ENCODE measurements at regions not wholly inside any gene's neighbourhood (a gene's known extent, or its start where the extent isn't known, plus 50 kb on each side); places are given as distances from the start of the nearest gene placed in this dataset.
"Not testable (repeated sequence)": the region's sequence is repeated elsewhere in the genome, so short reads cannot be mapped to it uniquely, and the experiment has no call there.

DNA sequence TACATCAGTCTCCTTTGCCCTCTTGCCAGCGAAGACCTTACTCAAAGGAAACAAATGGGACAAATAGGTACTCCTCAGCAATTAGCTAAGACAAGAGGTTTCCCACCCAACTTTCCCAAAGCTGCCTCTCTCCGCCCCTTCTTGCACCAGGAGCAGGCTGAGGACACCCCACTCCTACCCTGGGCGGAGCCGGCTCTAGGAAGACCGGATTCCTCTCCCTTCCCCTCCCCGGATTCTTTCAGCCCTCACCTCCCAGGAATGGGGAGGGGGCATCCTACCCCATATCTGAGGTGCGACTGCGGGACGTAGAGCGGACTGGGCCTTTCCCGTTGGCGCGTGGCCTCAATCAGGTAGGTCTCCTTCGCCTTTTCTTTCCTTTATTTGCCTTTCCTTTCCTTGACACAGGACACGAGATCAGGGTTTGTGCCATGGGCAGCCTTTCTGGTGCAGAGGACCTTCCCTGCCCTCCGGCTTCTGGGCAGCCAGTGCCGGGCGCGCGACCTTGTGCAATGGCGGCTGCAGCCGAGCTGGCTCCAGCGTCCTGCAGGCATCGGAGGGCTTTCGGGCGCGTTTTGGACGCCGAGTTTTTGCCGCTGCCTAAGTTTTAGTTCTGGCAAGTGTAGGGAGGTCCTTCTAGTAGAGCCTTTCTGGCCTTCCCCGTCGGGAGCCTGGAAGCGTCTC is 279.9 kb downstream of the PLS3 start:
- not testable (repeated sequence) for H3K27ac Mint-ChIP-seq; H3K27me3 Mint-ChIP-seq; H3K36me3 Mint-ChIP-seq (ENCODE audit: low read depth); H3K4me3 Mint-ChIP-seq; H3K9me3 Mint-ChIP-seq; H3K4me1 Mint-ChIP-seq (ENCODE audit: low read depth)
- peak; percentile 14 for DNase-seq

DNA sequence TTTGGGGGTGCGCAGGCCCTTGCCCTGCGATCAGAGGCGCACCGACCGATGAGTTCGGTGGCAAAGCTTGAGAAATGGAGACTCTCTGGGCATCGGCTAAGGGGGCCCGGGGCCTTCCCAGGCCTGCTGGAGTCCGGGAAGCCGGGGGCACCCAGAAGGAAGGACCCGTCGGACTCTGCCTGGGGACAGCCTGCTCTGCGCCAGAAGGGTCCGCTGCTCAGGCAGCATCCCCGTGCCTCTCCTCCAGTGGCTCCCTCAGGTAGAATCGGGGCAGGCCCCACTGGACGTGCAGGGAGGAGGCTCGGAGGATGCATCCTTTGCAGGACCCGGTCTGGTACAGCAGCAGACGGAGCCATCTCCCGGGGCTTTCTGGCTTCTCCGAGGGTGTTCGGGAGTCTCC is 290.0 kb downstream of the PLS3 start:
- H3K36me3 Mint-ChIP-seq (ENCODE audit: low read depth); H3K4me1 Mint-ChIP-seq (ENCODE audit: low read depth); H3K27ac Mint-ChIP-seq; H3K27me3 Mint-ChIP-seq; H3K4me3 Mint-ChIP-seq; H3K9me3 Mint-ChIP-seq: not testable (repeated sequence)
- peak; percentile 21 for DNase-seq

DNA sequence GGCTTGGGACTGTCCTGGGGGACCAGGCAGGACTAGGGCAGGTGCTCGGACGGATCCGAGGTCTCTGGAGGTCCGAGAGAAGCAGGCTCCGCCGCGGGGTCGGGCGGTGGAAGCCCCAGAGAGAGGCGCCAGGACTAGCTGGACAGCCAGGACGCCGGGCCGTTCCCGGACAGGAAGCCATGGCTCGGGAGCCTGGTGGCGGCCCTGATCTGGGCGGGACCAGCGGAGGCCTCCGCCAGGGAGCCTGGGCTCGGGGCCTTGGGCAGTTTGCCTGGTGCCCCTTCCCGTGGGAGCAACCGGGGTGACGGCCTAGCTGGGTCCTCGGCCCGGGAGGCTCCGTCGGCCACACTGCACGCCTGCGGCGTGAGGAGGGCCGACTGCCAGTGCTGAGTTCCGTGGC is 292.3 kb downstream of the PLS3 start:
- H3K27ac Mint-ChIP-seq: not testable (repeated sequence)

DNA sequence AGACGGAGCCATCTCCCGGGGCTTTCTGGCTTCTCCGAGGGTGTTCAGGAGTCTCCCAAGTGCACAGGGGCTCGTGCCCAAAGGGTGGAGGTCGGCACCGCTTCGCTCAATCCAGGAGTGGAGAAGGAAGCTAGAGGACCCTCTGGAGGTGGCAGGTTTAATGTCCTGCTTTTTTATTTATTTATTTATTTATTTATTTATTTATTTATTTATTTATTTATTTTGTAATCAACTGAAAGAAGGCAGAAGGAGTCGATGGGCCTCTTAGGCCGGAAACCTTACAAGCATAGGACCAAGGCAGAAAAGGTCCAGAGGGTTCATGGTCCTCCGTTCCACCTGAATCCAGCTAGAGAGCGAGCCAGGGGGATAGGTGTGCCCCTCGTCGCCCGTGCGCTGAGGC is 289.4 kb upstream of the AGTR2 start:
- not testable (repeated sequence) for H3K4me3 Mint-ChIP-seq; H3K27ac Mint-ChIP-seq; H3K9me3 Mint-ChIP-seq; H3K4me1 Mint-ChIP-seq (ENCODE audit: low read depth); H3K36me3 Mint-ChIP-seq (ENCODE audit: low read depth); H3K27me3 Mint-ChIP-seq; DNase-seq

More for the DNA sequence above, 292.3 kb downstream of the PLS3 start:
- not testable (repeated sequence) for H3K4me3 Mint-ChIP-seq; H3K9me3 Mint-ChIP-seq; H3K4me1 Mint-ChIP-seq (ENCODE audit: low read depth); H3K36me3 Mint-ChIP-seq (ENCODE audit: low read depth); DNase-seq; H3K27me3 Mint-ChIP-seq

DNA sequence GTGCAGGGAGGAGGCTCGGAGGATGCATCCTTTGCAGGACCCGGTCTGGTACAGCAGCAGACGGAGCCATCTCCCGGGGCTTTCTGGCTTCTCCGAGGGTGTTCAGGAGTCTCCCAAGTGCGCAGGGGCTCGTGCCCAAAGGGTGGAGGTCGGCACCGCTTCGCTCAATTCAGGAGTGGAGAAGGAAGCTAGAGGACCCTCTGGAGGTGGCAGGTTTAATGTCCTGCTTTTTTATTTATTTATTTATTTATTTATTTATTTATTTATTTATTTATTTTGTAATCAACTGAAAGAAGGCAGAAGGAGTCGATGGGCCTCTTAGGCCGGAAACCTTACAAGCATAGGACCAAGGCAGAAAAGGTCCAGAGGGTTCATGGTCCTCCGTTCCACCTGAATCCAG is 286.4 kb upstream of the AGTR2 start:
- not testable (repeated sequence) for H3K4me1 Mint-ChIP-seq (ENCODE audit: low read depth); H3K9me3 Mint-ChIP-seq; H3K36me3 Mint-ChIP-seq (ENCODE audit: low read depth); H3K27ac Mint-ChIP-seq; H3K4me3 Mint-ChIP-seq; H3K27me3 Mint-ChIP-seq; DNase-seq

DNA sequence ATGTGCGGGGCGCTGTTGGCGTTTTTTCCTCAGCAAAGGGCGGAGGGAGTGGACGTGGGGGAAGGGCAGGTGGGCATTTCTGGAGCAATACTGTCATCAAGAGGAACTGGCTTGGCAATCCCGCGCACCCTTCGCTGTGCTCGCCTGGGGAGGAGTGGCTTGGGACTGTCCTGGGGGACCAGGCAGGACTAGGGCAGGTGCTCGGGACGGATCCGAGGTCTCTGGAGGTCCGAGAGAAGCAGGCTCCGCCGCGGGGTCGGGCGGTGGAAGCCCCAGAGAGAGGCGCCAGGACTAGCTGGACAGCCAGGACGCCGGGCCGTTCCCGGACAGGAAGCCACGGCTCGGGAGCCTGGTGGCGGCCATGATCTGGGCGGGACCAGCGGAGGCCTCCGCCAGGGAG is 282.5 kb upstream of the AGTR2 start:
- H3K36me3 Mint-ChIP-seq (ENCODE audit: low read depth); H3K27me3 Mint-ChIP-seq; H3K4me1 Mint-ChIP-seq (ENCODE audit: low read depth); H3K9me3 Mint-ChIP-seq: not testable (repeated sequence)
- DNase-seq: peak; percentile 98
- H3K4me3 Mint-ChIP-seq: peak overlapping the region; percentile 89
- peak overlapping the region; percentile 95 for H3K27ac Mint-ChIP-seq

DNA sequence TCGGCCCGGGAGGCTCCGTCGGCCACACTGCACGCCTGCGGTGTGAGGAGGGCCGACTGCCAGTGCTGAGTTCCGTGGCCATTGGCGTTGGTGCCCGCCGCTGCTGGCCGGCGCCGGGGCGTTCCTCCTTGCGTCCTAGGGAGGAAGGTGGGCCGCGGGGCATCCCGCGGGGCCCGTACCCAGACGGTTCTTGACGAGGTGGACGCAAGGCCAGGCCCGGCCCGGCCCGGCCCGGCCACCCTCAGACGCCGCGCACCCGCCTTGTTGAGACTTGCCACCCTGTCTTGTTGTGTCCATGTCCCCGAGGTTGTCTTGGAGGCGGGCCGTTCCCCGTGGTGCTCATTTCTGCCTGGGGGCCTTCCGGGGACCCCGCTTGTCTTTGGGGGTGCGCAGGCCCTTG is 282.0 kb upstream of the AGTR2 start:
- H3K27ac Mint-ChIP-seq, H3K4me3 Mint-ChIP-seq, H3K9me3 Mint-ChIP-seq: not testable (repeated sequence)

DNA sequence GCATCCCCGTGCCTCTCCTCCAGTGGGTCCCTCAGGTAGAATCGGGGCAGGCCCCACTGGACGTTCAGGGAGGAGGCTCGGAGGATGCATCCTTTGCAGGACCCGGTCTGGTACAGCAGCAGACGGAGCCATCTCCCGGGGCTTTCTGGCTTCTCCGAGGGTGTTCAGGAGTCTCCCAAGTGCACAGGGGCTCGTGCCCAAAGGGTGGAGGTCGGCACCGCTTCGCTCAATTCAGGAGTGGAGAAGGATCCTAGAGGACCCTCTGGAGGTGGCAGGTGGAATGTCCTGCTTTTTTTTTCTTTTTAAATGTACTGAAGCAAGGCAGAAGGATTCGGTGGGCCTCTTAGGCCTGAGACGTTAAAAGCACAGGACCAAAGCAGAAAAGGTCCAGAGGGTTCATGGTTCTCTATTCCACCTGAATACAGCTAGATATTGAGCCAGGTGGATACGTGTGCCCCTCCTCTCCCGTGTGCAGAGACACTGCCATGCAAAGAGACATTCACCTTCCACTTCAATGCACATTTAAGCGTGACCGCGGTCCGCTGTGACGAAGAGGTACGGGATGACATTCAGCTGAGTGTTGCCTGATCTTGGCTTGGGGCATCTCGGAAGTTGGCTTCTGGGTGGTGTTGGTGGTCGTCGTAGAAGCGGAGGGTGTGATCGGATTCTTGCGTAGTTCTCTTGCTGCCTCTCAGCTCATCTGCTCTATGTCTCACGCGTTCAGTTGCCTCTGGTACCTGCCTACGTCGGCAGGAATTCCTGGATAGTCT is 281.2 kb upstream of the AGTR2 start:
- peaks cover 2% of the 10 kb centered on the region for H3K27me3 Mint-ChIP-seq
- DNase-seq: no peak
- no peak overlapping the region for H3K27ac Mint-ChIP-seq
- peaks cover 9% of the 10 kb centered on the region for H3K4me1 Mint-ChIP-seq (ENCODE audit: low read depth)
- peaks cover 2% of the 10 kb centered on the region for H3K36me3 Mint-ChIP-seq (ENCODE audit: low read depth)
- H3K9me3 Mint-ChIP-seq: peaks cover 3% of the 10 kb centered on the region
- H3K4me3 Mint-ChIP-seq: no peak overlapping the region

More for the DNA sequence above, 282.0 kb upstream of the AGTR2 start:
- not testable (repeated sequence) for H3K4me1 Mint-ChIP-seq (ENCODE audit: low read depth); DNase-seq; H3K27me3 Mint-ChIP-seq; H3K36me3 Mint-ChIP-seq (ENCODE audit: low read depth)

DNA sequence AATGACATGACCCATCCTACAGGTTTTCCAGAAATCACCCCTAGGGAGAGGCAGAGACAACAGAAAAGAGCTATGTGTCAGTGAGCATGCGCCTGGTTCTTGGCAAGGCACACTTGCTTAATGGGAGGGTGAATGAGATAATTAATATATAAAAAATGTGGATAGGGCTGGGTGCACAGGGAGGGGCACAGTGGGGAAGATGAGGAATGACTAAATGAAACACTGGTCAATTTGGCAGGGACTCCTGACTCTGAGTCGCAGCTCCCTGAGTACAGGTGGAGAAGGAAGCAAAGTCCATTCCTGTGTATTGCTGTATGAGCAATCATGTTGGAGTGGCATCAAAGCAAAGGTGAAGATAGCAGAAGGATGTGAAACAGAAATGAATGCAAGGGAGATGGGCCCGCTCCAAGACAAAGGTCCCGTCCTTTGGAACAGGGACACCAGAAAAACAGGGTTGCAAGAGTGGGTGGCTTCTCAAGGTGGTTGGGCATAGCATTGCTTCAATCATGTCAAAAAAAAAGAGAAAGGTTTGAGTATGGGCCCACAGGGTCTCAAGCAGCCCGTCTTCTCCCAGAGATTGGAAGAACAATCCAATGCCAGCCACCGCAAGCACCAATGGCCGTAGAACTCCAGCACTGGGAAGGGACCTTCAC is 278.4 kb upstream of the AGTR2 start:
- Mint-ChIP-seq H3K9me3 (peaks cover 3% of the 10 kb centered on the region), H3K27ac (no peak overlapping the region)

DNA sequence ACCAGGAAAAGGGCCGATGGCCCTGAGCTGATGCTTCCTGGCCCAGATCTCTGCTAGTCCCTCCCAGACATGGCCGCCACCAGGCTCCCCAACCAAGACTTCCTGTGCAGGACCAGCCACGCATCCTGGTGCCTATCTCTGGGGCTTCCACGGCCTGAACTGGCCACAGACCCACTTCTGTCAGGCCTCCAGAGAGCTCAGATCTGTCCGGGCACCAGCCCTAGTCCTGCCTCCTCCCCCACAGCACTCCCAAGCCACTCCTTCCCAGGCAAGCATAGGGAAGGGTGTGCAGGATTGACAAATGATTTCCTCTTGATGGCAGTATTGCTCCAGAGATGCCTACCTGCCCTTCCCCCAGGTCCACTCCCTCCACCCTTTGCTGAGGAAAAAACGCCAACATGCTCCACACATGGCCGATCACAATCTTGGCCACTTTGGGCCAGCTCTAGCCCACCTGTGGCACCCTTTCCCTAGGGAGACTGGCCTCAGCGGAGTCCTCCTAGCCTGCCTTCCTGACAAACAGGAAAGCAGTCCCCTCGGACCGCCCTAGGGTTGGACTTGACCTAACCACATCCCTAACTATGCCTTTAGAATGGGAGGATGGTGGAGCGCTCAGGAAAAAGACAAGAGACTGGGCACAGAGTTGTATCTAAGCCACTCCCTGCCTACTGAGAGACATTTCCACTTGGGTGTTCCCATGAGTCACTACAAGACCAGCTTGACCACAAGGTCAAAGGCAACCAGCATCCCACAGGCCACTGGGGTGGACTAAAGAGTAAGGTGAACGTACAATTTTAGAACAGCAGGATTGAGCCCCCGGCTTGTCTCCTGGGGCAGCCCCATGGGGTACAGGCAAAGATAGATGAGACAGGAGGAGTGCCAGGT is 277.5 kb upstream of the AGTR2 start:
- peak; percentile 72 for DNase-seq
- Mint-ChIP-seq H3K4me3 (peak overlapping the region; percentile 61), H3K36me3 (ENCODE audit: low read depth) (peaks cover under 1% of the 10 kb centered on the region), H3K4me1 (ENCODE audit: low read depth) (peaks cover 9% of the 10 kb centered on the region), H3K27ac (peak overlapping the region; percentile 20), H3K9me3 (peaks cover 3% of the 10 kb centered on the region), H3K27me3 (peaks cover 2% of the 10 kb centered on the region)

More for the DNA sequence above, 278.4 kb upstream of the AGTR2 start:
- DNase-seq: no peak
- Mint-ChIP-seq H3K4me1 (ENCODE audit: low read depth) (peaks cover 9% of the 10 kb centered on the region), H3K4me3 (no peak overlapping the region), H3K27me3 (peaks cover 2% of the 10 kb centered on the region), H3K36me3 (ENCODE audit: low read depth) (peaks cover 2% of the 10 kb centered on the region)

DNA sequence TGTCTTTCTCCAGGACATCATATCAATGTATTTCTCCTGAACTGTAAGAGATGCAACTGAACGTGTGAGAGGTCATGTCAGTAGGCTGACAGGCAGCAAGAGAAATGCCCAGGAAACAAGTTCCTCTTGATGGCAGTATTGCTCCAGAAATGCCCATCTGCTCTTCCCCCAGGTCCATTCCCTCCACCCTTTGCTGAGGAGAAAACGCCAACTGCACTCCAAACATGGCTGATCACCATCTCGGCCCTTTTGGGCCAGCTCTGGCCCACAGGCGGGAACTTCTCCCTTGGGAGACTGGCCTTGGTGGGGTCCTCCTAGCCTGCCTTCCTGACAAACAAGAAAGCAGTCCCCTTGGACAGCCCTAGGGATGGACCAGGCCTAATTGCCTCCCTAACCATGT is 276.5 kb upstream of the AGTR2 start:
- DNase-seq: no peak
- Mint-ChIP-seq H3K4me3 (no peak overlapping the region), H3K36me3 (ENCODE audit: low read depth) (no peaks in the 10 kb centered on the region)

DNA sequence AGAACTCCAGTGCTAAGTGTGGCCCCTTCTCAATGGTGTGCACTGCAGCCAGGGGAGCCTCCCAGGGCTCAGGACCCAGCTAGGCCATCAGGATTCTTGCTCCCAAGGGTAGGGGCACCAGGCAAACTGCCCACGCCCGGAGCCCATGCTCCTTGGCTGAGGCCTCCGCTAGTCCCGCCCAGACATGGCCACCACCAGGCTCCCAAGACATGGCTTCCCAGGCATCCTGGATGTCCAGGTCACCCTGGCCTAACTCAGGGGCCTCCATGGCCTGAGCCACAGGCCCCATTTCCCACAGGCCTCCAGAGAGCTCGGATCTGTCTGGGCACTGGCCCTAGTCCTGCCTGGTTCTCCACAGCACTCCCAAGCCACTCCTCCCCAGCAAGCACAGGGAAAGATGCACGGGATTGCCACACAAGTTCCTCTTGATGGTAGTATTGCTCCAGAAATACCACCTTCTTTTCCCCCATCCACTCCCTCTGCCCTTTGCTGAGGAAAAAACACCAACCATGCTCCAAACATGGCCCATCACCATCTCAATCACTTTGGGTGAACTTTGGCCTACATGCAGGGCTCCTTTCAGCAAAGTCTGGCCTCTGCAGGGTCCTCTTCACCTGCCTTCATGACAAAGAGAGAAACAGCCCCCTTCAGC is 274.7 kb upstream of the AGTR2 start:
- H3K4me3 Mint-ChIP-seq: no peak overlapping the region
- peaks cover 9% of the 10 kb centered on the region for H3K4me1 Mint-ChIP-seq (ENCODE audit: low read depth)
- no peaks in the 10 kb centered on the region for H3K9me3 Mint-ChIP-seq
- no peaks in the 10 kb centered on the region for H3K36me3 Mint-ChIP-seq (ENCODE audit: low read depth)
- no peak for DNase-seq
- peaks cover 2% of the 10 kb centered on the region for H3K27me3 Mint-ChIP-seq
- H3K27ac Mint-ChIP-seq: no peak overlapping the region

More for the DNA sequence above, 276.5 kb upstream of the AGTR2 start:
- Mint-ChIP-seq H3K4me1 (ENCODE audit: low read depth) (peaks cover 9% of the 10 kb centered on the region), H3K9me3 (peaks cover 3% of the 10 kb centered on the region), H3K27ac (no peak overlapping the region), H3K27me3 (peaks cover 2% of the 10 kb centered on the region)

DNA sequence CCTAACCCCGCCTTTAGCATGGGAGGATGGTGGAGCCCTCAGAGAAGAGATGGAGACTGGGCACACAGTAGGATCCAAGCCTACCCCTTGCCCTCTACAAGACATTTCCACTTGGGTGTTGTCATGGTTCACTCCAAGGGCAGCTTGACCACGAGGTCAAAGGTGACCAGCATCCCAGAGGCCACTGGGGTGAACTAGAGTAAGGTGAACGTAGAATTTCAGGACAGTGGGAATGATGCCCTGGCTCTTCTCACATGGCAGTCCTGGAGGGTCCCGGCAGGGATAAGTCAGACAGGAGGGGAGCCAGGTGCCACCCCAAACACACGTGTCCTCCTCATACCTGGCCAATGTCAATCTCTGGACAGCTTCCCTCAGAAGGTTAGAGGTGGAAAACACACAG is 274.2 kb upstream of the AGTR2 start:
- peaks cover 2% of the 10 kb centered on the region for H3K27me3 Mint-ChIP-seq
- H3K27ac Mint-ChIP-seq: no peak overlapping the region
- H3K4me1 Mint-ChIP-seq (ENCODE audit: low read depth): peaks cover 9% of the 10 kb centered on the region
- no peaks in the 10 kb centered on the region for H3K9me3 Mint-ChIP-seq
- H3K4me3 Mint-ChIP-seq: no peak overlapping the region
- DNase-seq: no peak
- no peaks in the 10 kb centered on the region for H3K36me3 Mint-ChIP-seq (ENCODE audit: low read depth)

DNA sequence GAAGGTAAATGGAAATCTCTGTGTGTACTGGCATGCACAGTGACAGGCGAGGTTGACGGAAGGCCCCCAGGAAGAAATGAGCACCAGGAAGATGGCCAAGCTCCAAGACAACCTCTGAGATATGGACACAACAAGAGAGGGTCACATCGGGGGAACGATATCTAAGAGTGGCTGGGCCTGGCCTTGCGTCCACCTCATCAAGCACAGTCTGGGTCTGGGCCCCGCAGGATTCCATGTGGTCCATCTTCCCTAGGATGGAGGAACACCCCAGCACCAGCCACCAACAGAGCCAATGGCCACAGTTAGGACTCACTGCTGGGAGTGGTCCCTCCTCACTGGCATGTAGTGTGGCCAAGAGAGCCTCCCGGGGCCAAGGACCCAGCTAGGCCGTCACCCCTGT is 272.6 kb upstream of the AGTR2 start:
- peaks cover 2% of the 10 kb centered on the region for H3K27me3 Mint-ChIP-seq
- H3K4me3 Mint-ChIP-seq: no peak overlapping the region
- no peaks in the 10 kb centered on the region for H3K9me3 Mint-ChIP-seq
- DNase-seq: no peak
- no peaks in the 10 kb centered on the region for H3K36me3 Mint-ChIP-seq (ENCODE audit: low read depth)
- peaks cover 7% of the 10 kb centered on the region for H3K4me1 Mint-ChIP-seq (ENCODE audit: low read depth)
- no peak overlapping the region for H3K27ac Mint-ChIP-seq
